Tibial nerve (tissue), 4 donors: ENCODE measurements at regions not wholly inside any gene's neighbourhood (a gene's known extent, or its start where the extent isn't known, plus 50 kb on each side); places are given as distances from the start of the nearest gene placed in this dataset.

ENCODE experiments used
- EP300 ChIP-seq, 2 donors: sonication (generic); formaldehyde crosslinking; IDR thresholded peaks; one replicate each; pipeline ENCODE4 v1.6.1; 2017; ENCODE audit warnings: antibody characterized with exemption in 2 of 2, mild to moderate bottlenecking in 1 of 2
- POLR2A ChIP-seq, 2 donors: fragments of 450-650 bp; IDR thresholded peaks; one replicate each; pipeline ENCODE4 v1.6.1; 2017; ENCODE audit warnings: antibody characterized with exemption in 2 of 2, mild to moderate bottlenecking in 2 of 2, moderate library complexity in 2 of 2
- TF ChIP-seq, protein P1 (sequence below), 5 experiments: fragments of 200-600 bp in 3 of 5; fragments of 450-650 bp in 2 of 5; sonication (generic) in 3 of 5; IDR thresholded peaks; one replicate each; pipeline ENCODE4 v1.5.1; 2016 to 2019; ENCODE audit warnings: antibody characterized with exemption in 5 of 5, mild to moderate bottlenecking in 3 of 5, moderate library complexity in 2 of 5

DNA sequence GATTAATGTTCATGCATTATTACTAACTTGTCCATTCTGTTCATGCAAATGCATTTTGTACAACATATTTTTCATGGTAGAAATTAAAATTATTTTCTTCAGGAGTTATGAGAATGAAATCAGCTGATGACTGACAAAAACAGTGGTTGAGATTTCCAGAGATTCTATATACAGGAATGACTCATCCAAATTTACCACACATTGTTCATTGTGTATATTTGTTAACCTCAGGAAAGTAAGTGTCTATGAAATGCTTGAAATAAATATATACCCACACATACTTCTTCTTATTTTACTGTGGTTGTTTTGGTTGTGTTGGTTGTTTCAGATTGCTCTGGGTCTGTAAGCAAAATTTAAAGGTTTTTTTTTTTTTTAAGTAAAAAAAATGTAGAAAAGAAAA lies 108.1 kb upstream of the SP8 start:
- TF ChIP-seq POLR2A (IDR thresholded peaks at IDR 0.05) (no peak), EP300 (IDR thresholded peaks at IDR 0.05) (no peak)
- TF ChIP-seq, protein P1, sequence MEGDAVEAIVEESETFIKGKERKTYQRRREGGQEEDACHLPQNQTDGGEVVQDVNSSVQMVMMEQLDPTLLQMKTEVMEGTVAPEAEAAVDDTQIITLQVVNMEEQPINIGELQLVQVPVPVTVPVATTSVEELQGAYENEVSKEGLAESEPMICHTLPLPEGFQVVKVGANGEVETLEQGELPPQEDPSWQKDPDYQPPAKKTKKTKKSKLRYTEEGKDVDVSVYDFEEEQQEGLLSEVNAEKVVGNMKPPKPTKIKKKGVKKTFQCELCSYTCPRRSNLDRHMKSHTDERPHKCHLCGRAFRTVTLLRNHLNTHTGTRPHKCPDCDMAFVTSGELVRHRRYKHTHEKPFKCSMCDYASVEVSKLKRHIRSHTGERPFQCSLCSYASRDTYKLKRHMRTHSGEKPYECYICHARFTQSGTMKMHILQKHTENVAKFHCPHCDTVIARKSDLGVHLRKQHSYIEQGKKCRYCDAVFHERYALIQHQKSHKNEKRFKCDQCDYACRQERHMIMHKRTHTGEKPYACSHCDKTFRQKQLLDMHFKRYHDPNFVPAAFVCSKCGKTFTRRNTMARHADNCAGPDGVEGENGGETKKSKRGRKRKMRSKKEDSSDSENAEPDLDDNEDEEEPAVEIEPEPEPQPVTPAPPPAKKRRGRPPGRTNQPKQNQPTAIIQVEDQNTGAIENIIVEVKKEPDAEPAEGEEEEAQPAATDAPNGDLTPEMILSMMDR (IDR thresholded peaks at IDR 0.05) = no peak
